Adrenal gland (tissue), 9 donors: ENCODE measurements at regions not wholly inside any gene's neighbourhood (a gene's known extent, or its start where the extent isn't known, plus 50 kb on each side); places are given as distances from the start of the nearest gene placed in this dataset.

Source experiments
- DNase-seq, 7 donors: peaks; one replicate each; pipeline ENCODE4 v3.0.0-alpha.2; 2019 to 2020
- H3K27ac ChIP-seq, 5 donors: fragments of 200-600 bp; sonication (generic) in 4 of 5; 1 replicate in 3 of 5; 2 replicates in 2 of 5; pipeline versions ENCODE4 v1.5.1 to v1.8.0; 2016 to 2020; ENCODE audit warnings: mild to moderate bottlenecking in 1 of 5
- H3K27me3 ChIP-seq: fragments of 200-600 bp; 2 replicates; pipeline ENCODE4 v1.8.0; 2021
- H3K36me3 ChIP-seq, 2 donors: fragments of 200-600 bp; replicated peaks in 1 of 2; 1 replicate in 1 of 2; 2 replicates in 1 of 2; pipeline versions ENCODE4 v1.5.1 to v1.8.0; 2018 to 2022
- H3K4me1 ChIP-seq, 2 donors: fragments of 200-600 bp; replicated peaks in 1 of 2; 1 replicate in 1 of 2; 2 replicates in 1 of 2; pipeline versions ENCODE4 v1.5.1 to v1.8.0; 2018 to 2021
- H3K4me3 ChIP-seq, 4 donors: fragments of 200-600 bp; sonication (generic) in 3 of 4; one replicate each; pipeline ENCODE4 v1.5.1; 2016 to 2018
- H3K9me3 ChIP-seq, 3 donors: fragments of 200-600 bp; sonication (generic) in 1 of 3; replicated peaks in 1 of 3; 1 replicate in 2 of 3; 2 replicates in 1 of 3; pipeline versions ENCODE4 v1.5.1 to v1.8.0; 2016 to 2021
- CTCF ChIP-seq, 6 experiments: fragments of 450-650 bp in 4 of 6; fragments of 200-600 bp in 2 of 6; sonication (generic) in 1 of 6; IDR thresholded peaks; 1 replicate in 5 of 6; 2 replicates in 1 of 6; pipeline versions ENCODE4 v1.5.1 to v1.8.0; 2016 to 2021; ENCODE audit warnings: antibody characterized with exemption in 6 of 6, mild to moderate bottlenecking in 2 of 6, moderate library complexity in 1 of 6
- POLR2A ChIP-seq, 2 donors: fragments of 450-650 bp; IDR thresholded peaks; one replicate each; pipeline ENCODE4 v1.6.1; 2017; ENCODE audit warnings: antibody characterized with exemption in 2 of 2, mild to moderate bottlenecking in 2 of 2, moderate library complexity in 1 of 2
- WGBS, 4 donors: extraction: QIAGEN DNeasy Blood & Tissue Kit in 2 of 4; methylation state at CpG; one replicate each; pipeline versions ENCODE4 v1.1.5 to v1.1.7; 2013 to 2017; 5-methylcytosine and 5-hydroxymethylcytosine counted together
- intact Hi-C, 2 donors: fragments of 100-400 bp; cut with DNase I; formaldehyde crosslinking; loops; one replicate each; pipeline versions ENCODE4 v1.14.1 to v1.15.0; 2022 to 2023
- donor health status: healthy with polysubstance abuse.
- donor health status: Bipolar disorder and iron deficiency.
- donor health status: DM: yes; HTN: yes; CAD: no.
- donor health status: DM: no; HTN: no; CAD: no.
- donor health status: DM: no; HTN: no; CAD: no.

DNA sequence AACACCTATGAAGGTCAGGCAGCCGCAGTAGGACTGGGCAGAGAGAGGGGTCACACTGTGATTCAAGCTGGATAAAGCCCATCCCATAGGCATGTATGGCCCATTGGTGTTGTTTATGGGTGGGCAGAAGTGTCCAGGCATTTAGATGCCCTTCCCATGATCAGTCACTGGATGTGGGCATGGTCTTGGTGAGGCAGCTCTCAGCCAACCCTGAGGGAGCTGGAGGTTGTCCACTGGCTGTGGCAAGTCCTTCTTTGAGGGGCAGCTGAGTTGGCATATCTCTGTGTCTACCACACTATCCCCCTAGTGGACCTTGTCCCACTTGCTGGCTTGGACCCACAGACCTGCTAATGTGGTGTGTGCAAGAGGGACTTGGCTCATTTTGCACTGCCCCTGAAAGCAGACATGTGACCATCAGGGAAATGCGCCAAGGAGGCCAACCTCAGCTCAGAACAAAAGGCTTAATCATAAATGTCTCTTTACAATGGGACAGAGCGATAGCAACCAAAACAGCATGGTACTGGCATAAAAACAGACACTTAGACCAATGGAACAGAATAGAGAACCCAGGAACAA is 82.0 kb downstream of the TMEM17 start:
- no peaks in the 10 kb centered on the region for H3K9me3 ChIP-seq
- H3K4me3 ChIP-seq, result no peak overlapping the region
- no peaks in the 10 kb centered on the region for H3K27me3 ChIP-seq
- no peaks in the 10 kb centered on the region for H3K36me3 ChIP-seq
- no peak overlapping the region for H3K27ac ChIP-seq
- DNase-seq, result peak in 6 of 7 donors; percentile 44 to 73 (median 60)
- intact Hi-C loops, result no loop called here
- 63 to 76% (median 74%) methylated on average over 3 of the region's 3 CpGs for WGBS, 4 donors
- TF ChIP-seq POLR2A (IDR thresholded peaks at IDR 0.05), result no peak
- TF ChIP-seq CTCF (IDR thresholded peaks at IDR 0.05), result no peak
- no peaks in the 10 kb centered on the region for H3K4me1 ChIP-seq

- no peaks in the 10 kb centered on the region for H3K27me3 ChIP-seq
- H3K36me3 ChIP-seq, result no peaks in the 10 kb centered on the region
- H3K4me1 ChIP-seq, result no peaks in the 10 kb centered on the region
- intact Hi-C loops, result no loop called here
- DNase-seq, result no peak
- H3K9me3 ChIP-seq, result no peaks in the 10 kb centered on the region
- 79 to 86% (median 82%) methylated on average over 6 of the region's 6 CpGs for WGBS, 4 donors
- H3K27ac ChIP-seq, result no peak overlapping the region
- no peak overlapping the region for H3K4me3 ChIP-seq
- no peak for TF ChIP-seq CTCF (IDR thresholded peaks at IDR 0.05)
- TF ChIP-seq POLR2A (IDR thresholded peaks at IDR 0.05), result no peak
Measured at GRCh38 chr2:62423235-62423634, 82.8 kb downstream of the TMEM17 start.

DNA sequence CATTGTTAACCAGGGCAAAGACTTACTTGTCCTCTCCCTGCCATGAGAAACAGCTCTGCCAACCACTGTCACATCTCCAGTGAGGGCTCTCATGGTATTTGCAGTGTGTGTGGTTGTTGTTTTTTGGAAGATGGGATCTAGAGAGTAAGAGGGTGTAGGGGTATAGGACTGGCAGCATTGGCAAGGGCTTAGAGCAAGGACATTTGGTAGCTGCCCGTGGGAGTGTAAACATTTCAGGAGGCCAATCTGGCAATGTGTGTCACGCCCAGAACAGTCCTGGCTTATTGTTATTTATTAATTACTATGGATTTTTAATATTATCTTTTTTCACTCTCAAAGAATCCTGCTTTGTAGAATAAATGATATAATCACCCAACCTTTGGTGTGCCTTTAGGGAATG is 90.5 kb downstream of the TMEM17 start:
- H3K27ac ChIP-seq, result no peak overlapping the region
- no peaks in the 10 kb centered on the region for H3K27me3 ChIP-seq
- no peak overlapping the region for H3K4me3 ChIP-seq
- 74 to 92% (median 86%) methylated on average over 2 of the region's 2 CpGs for WGBS, 4 donors
- intact Hi-C loops, result loop anchor here (10.0 kb wide), 2 partner anchors 221 to 421 kb away; partner anchors contain the start of gene B3GNT2 (in 1 of the 2)
- H3K9me3 ChIP-seq, result no peaks in the 10 kb centered on the region
- no peaks in the 10 kb centered on the region for H3K36me3 ChIP-seq
- TF ChIP-seq POLR2A (IDR thresholded peaks at IDR 0.05), result no peak
- no peak for TF ChIP-seq CTCF (IDR thresholded peaks at IDR 0.05)
- H3K4me1 ChIP-seq, result peaks cover 14 to 26% of the 10 kb centered on the region in 2 donors
- no peak for DNase-seq

DNA sequence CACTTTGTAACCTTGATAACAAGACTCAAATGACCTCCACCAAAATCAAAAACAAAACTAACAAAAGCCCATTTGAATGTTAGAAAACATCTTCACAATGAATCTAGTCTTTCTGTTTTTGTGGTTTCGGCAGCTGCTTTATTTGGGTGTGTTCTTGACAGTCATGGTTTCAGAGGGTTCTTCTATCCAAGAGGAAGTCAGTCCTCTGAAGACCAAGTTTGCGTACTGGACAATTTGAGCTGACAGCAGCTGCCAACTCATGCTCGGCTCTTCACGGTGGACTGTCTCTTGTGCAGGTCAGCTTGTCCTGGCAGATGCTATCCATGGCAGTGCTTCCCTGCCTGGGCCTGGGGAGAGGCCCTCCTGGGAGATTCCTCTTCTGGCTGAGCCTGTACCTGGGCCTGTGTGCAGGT is 91.0 kb downstream of the TMEM17 start:
- Histone ChIP-seq H3K27ac (no peak overlapping the region), H3K9me3 (no peaks in the 10 kb centered on the region), H3K27me3 (no peaks in the 10 kb centered on the region), H3K4me1 (peaks cover 14 to 28% of the 10 kb centered on the region in 2 donors), H3K4me3 (no peak overlapping the region), H3K36me3 (no peaks in the 10 kb centered on the region)
- intact Hi-C loops, result loop anchor here (10.0 kb wide), 2 partner anchors 220 to 420 kb away; partner anchors contain the start of gene B3GNT2 (in 1 of the 2)
- 46 to 62% (median 54%) methylated on average over 4 of the region's 4 CpGs for WGBS, 4 donors
- peak in 2 of 7 donors; percentile 24 to 34 for DNase-seq
- no peak for TF ChIP-seq CTCF (IDR thresholded peaks at IDR 0.05)
- no peak for TF ChIP-seq POLR2A (IDR thresholded peaks at IDR 0.05)
